ENCODE measurements at regions not wholly inside any gene's neighbourhood (a gene's known extent, or its start where the extent isn't known, plus 50 kb on each side); places are given as distances from the start of the nearest gene placed in this dataset.

DNA sequence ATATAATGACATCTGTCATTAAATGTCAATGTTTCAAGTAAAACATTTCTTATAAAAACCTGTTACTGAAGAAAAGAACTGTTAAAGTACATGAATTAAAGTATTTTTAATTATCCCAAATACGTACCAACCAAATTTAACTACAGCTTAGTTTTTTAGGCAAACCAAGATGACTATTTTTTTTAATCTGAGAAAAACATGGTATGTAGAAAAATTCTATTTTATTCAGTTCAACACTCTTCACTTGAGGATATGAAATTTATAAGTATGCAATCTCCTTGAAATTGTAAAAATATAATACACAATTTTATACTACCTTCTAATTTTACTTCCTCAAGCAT is 75.3 kb upstream of the IFNE start:
- no peak for DNase-seq
- no peaks in the 10 kb centered on the region for H3K9me3 Mint-ChIP-seq
- H3K27me3 Mint-ChIP-seq, result peaks cover 34% of the 10 kb centered on the region
- H3K4me3 Mint-ChIP-seq, result peak overlapping the region; percentile 88
- peaks cover 42% of the 10 kb centered on the region for H3K4me1 Mint-ChIP-seq (ENCODE audit: low read depth)
- H3K27ac Mint-ChIP-seq, result no peak overlapping the region
- H3K36me3 Mint-ChIP-seq (ENCODE audit: low read depth), result peaks cover 3% of the 10 kb centered on the region

DNA sequence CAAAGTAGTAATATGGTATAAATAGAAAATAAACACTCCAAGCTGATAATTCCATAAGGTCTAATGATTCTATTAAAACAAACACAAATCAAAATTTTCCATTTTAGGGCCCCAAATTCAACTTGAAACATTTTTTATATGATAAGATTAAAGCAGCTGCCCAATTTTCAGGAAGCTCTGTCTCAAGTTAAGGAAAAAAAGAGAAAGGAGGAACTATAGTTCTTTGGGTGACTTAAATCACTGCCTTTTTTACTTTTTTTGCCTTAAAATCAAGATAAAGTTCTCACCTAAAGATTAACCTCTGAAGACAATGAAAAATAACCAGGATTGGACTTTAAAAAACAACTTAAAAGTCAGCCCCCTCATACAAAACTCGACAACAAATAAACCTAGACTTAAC is 76.0 kb upstream of the IFNE start:
- Mint-ChIP-seq H3K27ac (no peak overlapping the region), H3K27me3 (peaks cover 34% of the 10 kb centered on the region), H3K4me3 (peak overlapping the region; percentile 88), H3K4me1 (ENCODE audit: low read depth) (peaks cover 42% of the 10 kb centered on the region), H3K9me3 (no peaks in the 10 kb centered on the region), H3K36me3 (ENCODE audit: low read depth) (peaks cover 3% of the 10 kb centered on the region)
- DNase-seq, result no peak

DNA sequence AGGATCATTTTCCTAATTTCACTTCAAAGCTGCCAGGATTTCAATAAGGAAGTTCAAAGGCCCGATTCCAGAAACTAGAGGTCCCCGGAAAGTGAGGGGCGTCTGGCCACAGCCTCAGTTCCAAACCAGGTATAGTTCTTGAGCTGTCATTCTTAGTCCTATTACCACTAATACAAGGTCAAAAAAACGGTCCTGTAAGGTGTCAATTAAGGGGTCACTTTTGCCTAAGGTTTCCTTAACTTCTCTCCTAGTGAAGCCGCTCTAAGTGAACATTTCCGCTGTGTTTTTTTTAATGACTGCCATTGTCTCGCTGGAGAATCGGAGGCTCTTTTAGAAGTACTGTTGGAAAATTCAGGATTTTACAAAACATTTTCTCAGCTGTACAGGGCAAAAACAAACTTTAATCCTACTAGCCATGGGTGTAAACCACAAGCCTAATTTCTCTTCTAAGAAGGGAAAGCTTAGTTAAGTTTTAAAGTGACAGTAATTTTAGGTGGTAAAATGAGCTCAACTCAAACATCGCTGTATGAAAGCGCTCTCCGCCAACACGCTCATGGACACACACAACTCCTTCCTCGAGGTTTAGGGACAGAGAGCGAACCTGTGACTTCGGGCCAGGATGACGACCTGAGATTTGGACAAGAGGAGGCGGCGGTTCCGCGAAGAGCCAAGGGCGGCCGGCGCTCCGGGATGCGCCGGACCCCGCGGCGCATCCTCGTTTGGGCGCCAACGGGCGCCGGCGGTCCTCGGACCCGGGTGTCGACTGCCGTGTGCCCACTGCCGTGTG is 76.7 kb upstream of the IFNE start:
- H3K9me3 Mint-ChIP-seq, result no peaks in the 10 kb centered on the region
- peak overlapping the region; percentile 88 for H3K4me3 Mint-ChIP-seq
- peaks cover 34% of the 10 kb centered on the region for H3K27me3 Mint-ChIP-seq
- DNase-seq, result peak; percentile 53
- H3K36me3 Mint-ChIP-seq (ENCODE audit: low read depth), result peaks cover 3% of the 10 kb centered on the region
- peaks cover 46% of the 10 kb centered on the region for H3K4me1 Mint-ChIP-seq (ENCODE audit: low read depth)
- H3K27ac Mint-ChIP-seq, result peak overlapping the region; percentile 91

DNA sequence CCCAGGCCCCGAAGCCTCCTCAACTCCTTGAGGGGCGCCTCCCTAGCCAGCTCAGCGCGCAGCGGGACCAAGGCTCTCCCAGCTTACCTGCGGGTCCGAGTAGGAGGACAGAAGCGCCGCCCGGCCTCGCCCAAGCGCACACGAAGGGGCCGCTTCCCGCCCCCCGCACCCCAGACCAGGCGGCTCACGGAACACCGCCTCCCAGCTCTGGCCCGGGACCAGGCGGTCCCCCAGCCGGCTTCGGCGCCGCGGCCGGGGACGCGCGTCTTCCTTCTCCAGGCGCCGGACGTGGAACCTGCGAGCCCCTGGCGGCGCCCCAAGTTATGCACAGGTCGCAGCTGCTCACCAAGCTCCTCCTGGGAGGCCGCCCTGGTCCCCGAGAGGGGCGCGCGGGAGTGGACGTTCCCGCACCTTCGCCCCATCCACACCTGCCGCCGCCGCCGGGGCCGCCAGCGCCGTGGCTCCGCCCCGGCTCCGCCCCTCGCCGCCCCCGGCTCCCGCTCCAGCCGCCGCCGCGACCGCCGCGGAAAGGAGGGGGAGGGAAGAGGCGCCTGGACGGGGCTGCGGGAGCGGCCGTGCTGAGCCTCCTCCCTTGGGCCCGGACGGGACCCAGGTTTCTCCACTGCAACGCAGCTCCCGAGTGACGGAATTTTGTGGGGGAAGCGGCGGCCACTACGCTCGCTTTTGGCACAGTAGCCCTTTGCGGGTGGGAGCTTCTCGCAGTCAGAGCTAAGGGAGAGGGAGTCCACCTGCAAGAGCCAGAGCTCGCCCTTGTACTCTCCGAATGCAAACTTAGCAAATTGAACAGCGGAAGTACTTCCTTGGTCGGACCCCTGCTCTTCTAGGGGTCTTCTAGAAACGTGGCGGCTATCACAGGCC is 77.5 kb upstream of the IFNE start:
- Mint-ChIP-seq H3K4me1 (ENCODE audit: low read depth) (peaks cover 52% of the 10 kb centered on the region), H3K27ac (peak overlapping the region; percentile 37), H3K27me3 (peaks cover 34% of the 10 kb centered on the region), H3K4me3 (peak overlapping the region; percentile 88), H3K36me3 (ENCODE audit: low read depth) (peaks cover 3% of the 10 kb centered on the region), H3K9me3 (no peaks in the 10 kb centered on the region)
- peak; percentile 76 for DNase-seq

DNA sequence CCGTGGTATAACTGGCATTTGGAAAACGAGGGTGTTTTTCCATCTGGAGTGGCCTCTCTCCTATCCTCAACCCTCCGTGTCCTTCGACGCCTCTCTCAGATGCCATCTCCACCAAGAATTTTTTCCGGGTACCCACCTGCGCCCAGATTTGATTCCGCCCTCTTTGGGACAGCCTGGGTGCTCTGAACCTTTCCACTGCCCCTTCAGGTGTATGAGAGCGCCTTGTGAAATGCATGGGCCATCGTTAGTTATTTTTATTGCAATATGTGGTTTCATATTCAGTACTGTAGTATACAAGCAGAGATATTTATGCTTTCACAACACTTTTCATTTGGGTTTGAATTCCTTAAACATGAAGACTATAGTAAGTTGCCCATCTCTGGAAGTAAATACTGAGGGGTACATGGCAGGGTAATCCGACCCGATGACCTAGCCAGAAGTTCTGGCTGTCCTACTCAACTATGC is 78.2 kb upstream of the IFNE start:
- H3K27me3 Mint-ChIP-seq, result peaks cover 34% of the 10 kb centered on the region
- no peaks in the 10 kb centered on the region for H3K9me3 Mint-ChIP-seq

DNA sequence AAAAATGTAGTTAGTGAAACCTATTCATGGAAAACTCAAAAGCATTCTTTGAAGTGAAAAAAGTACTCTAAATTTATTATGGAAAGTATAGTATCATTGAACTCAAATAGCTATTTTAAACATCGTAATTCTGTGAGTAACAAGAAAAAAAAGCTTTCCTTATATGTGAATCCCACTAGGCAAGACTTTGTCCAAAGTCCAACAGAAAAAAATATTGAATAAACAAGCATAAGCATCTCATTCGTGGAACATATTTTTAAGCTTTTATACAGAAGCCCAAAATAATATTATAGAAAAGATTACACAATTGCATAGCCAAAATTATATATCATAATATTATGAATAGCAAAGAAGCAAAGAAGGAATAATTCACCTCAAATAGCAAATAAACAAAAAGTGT is 79.4 kb upstream of the IFNE start:
- no peak for DNase-seq
- no peaks in the 10 kb centered on the region for H3K9me3 Mint-ChIP-seq
- H3K4me3 Mint-ChIP-seq, result no peak overlapping the region
- H3K27ac Mint-ChIP-seq, result no peak overlapping the region
- peaks cover 40% of the 10 kb centered on the region for H3K4me1 Mint-ChIP-seq (ENCODE audit: low read depth)
- H3K36me3 Mint-ChIP-seq (ENCODE audit: low read depth), result peaks cover 3% of the 10 kb centered on the region
- H3K27me3 Mint-ChIP-seq, result peaks cover 26% of the 10 kb centered on the region

More for the DNA sequence above, 78.2 kb upstream of the IFNE start:
- Mint-ChIP-seq H3K36me3 (ENCODE audit: low read depth) (peaks cover 3% of the 10 kb centered on the region), H3K4me1 (ENCODE audit: low read depth) (peaks cover 49% of the 10 kb centered on the region), H3K27ac (peak overlapping the region; percentile 47), H3K4me3 (peak overlapping the region; percentile 77)
- no peak for DNase-seq

DNA sequence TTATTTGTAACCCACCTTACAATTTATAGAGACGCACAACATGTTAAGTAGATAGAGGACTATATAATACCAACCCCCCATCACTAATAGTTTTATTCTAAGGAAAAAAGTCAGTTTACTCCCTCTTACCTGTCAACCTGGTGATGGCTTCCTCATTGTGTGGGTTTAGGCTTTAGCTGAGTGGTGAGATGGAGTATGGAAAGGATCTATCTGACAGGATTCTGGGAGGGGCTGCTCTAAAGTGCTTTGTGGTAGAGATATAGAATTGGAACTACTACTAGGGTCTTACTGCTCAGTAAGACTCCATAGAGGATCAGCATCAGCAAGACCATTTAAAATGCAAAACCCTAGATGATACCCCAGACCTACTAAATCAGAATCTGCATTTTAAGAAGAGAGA is 82.1 kb upstream of the IFNE start:
- Mint-ChIP-seq H3K27ac (no peak overlapping the region), H3K9me3 (no peaks in the 10 kb centered on the region), H3K4me3 (no peak overlapping the region), H3K4me1 (ENCODE audit: low read depth) (peaks cover 22% of the 10 kb centered on the region), H3K27me3 (peaks cover 10% of the 10 kb centered on the region), H3K36me3 (ENCODE audit: low read depth) (no peaks in the 10 kb centered on the region)
- no peak for DNase-seq

DNA sequence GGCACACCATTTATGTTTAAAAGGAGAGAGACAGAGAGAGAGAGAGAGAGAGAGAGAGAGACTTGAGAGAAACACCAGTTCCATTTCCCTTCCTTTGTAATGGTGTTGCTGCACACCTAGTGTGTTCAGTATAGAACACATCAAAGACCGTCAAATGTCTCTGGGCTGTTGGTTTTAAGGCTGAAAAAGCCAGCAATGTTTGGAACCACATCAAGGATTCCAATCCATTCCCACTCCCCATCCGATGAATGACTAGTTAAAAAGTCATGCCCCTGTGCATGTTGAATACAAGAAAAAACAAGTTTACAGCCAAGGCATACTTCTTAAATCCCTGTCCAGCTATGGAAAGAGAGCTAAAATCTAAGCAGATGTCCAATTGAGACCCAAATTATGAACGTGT is 83.0 kb upstream of the IFNE start:
- H3K4me1 Mint-ChIP-seq (ENCODE audit: low read depth), result peaks cover 19% of the 10 kb centered on the region
- H3K27ac Mint-ChIP-seq, result no peak overlapping the region
- H3K27me3 Mint-ChIP-seq, result peaks cover 9% of the 10 kb centered on the region
- DNase-seq, result no peak
- H3K36me3 Mint-ChIP-seq (ENCODE audit: low read depth), result no peaks in the 10 kb centered on the region
- no peak overlapping the region for H3K4me3 Mint-ChIP-seq
- no peaks in the 10 kb centered on the region for H3K9me3 Mint-ChIP-seq

DNA sequence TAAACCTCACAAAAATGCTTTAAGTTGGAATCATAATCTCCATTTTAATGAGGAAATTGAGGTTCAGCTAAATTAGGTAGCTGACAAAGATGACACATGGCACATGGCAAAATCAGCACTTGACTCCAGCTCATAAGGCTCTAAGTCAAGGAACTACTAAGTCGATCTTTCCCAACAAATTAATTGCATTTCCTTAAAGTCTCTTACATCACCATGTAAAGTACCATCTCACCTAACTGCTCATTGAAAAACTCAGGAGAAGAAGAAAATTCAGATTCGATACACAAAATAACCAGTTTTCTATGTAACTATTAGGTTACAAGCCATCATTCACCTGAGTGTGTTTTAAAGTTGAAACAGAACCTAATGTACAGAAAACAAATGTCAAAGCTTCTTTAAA is 85.8 kb upstream of the IFNE start:
- no peak overlapping the region for H3K4me3 Mint-ChIP-seq
- H3K27me3 Mint-ChIP-seq, result peaks cover 4% of the 10 kb centered on the region
- DNase-seq, result no peak
- peaks cover 14% of the 10 kb centered on the region for H3K4me1 Mint-ChIP-seq (ENCODE audit: low read depth)
- H3K36me3 Mint-ChIP-seq (ENCODE audit: low read depth), result no peaks in the 10 kb centered on the region
- H3K27ac Mint-ChIP-seq, result no peak overlapping the region
- H3K9me3 Mint-ChIP-seq, result no peaks in the 10 kb centered on the region

DNA sequence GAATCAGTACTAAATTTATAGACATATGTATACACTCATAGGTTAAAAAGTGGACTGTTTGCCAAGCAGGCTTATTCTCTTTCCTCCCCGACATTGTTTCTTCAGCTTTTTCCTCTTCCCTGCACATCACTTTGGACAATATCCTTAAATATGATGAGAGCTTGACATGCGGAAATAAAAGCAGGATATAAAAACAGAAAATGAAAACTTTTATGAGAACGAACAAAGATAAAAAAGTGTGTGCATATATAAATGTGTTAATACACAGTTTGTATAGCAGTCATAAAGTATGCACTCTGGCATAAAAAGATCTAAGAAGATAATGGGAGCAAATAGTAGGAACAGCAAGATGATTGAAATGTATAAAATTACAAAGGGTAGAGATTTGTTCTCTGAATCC is 86.4 kb upstream of the IFNE start:
- Mint-ChIP-seq H3K36me3 (ENCODE audit: low read depth) (no peaks in the 10 kb centered on the region), H3K27me3 (peaks cover 4% of the 10 kb centered on the region), H3K4me1 (ENCODE audit: low read depth) (peaks cover 13% of the 10 kb centered on the region), H3K27ac (no peak overlapping the region), H3K4me3 (no peak overlapping the region), H3K9me3 (no peaks in the 10 kb centered on the region)
- DNase-seq, result no peak

DNA sequence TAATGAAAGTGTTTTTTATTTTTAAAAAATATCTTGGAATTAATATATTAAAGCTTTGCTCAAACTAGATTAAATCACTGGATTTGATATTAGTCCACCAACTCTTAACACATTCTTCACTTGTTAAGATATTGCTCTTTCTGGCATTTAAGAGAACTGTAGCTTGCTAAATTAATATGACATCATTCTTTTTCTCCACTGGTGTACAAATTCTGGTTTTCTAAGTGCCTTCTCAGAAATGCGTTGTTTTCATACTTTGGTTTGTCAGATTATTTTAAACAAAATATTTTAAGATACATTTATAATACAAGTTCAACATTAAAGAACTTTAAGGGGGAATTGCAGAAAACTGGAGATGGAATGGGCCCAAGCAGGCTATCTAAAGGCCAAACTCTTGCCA is 87.6 kb upstream of the IFNE start:
- Mint-ChIP-seq H3K36me3 (ENCODE audit: low read depth) (no peaks in the 10 kb centered on the region), H3K27ac (no peak overlapping the region), H3K27me3 (peaks cover 8% of the 10 kb centered on the region), H3K4me3 (no peak overlapping the region), H3K4me1 (ENCODE audit: low read depth) (peaks cover 2% of the 10 kb centered on the region), H3K9me3 (no peaks in the 10 kb centered on the region)
- no peak for DNase-seq

DNA sequence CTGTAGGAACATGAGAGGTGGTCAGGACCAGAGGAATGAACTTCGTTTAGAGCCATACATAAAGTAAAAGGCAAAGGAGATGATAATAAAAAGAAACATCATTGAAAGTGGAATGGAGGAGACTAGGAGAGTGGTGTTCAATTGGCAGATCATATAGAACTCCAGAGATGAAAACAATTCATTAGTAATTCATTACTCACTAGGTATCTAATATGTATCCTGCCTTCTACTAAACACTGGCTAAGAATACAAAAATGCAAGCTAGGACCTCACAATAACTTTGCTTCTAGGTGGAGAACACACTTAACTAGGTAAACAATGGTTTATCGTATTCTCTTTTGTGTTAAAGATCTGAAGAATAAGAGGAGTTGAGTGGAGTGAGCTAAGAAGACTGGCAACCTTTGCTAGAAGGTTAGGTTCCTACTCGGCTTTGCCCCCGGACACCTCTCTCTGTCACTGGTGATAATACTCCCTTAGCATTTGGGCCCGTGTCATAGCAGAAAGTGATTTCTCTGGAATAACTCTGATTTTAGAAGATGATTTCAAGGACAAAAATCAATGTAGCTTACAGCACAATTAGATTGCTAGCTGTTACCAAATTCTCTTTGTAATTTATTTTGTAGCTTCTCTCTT is 88.6 kb upstream of the IFNE start:
- no peaks in the 10 kb centered on the region for H3K9me3 Mint-ChIP-seq

DNA sequence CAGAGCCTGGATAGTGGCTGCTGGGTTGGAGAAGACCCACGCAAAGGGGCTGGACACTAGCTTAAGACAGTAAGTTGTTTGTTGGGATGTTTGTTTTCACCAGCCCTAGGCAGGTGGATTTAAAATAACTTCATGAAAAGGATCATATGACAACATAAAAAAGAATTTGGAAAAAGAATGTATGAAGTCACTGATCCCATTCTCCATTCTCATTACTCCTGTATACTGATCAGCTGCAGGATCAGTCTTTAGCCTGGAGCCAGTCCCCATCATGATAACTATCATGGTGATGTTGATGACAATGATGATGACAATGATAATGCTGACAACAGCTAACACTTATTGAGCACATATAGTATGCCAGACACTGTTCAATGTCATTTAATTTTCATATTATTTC is 92.1 kb upstream of the IFNE start:
- Mint-ChIP-seq H3K36me3 (ENCODE audit: low read depth) (no peaks in the 10 kb centered on the region), H3K27me3 (peaks cover 4% of the 10 kb centered on the region), H3K4me1 (ENCODE audit: low read depth) (peaks cover 31% of the 10 kb centered on the region), H3K9me3 (no peaks in the 10 kb centered on the region), H3K4me3 (no peak overlapping the region), H3K27ac (no peak overlapping the region)
- no peak for DNase-seq

More for the DNA sequence above, 88.6 kb upstream of the IFNE start:
- Mint-ChIP-seq H3K4me1 (ENCODE audit: low read depth) (no peaks in the 10 kb centered on the region), H3K27me3 (peaks cover 4% of the 10 kb centered on the region), H3K27ac (no peak overlapping the region), H3K36me3 (ENCODE audit: low read depth) (no peaks in the 10 kb centered on the region), H3K4me3 (no peak overlapping the region)
- no peak for DNase-seq

DNA sequence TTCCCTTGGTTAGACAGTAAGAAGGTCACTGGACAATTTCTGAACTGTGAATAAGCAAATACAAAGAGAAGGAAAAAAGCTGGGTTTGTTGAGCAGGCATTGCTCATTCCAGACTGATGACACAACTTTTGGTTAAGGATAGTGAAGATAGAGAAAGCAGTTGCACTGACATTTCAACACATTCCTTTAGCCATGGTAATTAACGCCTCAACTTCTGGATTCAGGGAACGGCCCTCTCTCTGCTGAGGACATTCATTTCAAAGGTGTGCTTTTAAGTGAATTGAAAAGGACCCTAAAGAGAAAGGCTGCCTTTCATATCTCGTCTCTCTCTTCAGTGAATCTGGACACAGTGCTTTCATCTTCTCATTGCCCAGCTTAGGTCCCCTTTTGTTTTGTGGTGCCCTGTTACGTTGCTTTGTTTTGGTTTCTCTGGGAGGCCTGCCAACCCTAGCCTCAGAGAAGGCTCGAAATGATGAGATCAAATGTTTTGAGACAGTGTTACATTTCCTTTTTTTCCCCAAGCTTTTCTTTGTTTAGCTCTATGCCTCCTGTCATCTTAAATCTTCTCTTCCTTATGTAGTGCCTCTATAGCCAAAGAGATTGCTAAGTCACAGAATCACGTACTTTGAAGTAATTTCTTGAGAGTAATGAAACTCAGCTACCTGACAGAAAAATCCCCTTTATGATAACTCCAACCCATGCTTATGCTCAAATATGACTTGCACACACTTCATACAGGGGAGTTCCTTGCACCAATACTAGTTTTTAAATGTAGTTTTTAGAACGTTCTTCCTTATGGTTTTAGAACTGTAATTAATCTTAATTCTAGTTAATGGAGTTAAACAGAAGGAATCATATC is 94.4 kb upstream of the IFNE start:
- Mint-ChIP-seq H3K36me3 (ENCODE audit: low read depth) (no peaks in the 10 kb centered on the region), H3K4me1 (ENCODE audit: low read depth) (peaks cover 40% of the 10 kb centered on the region), H3K9me3 (no peaks in the 10 kb centered on the region), H3K4me3 (peak overlapping the region; percentile 4), H3K27me3 (peaks cover 4% of the 10 kb centered on the region), H3K27ac (peak overlapping the region; percentile 72)
- DNase-seq, result no peak
